SHP77 treated with DMSO at 0.1 percent for 48 hours (cell line): ENCODE measurements at regions not wholly inside any gene's neighbourhood (a gene's known extent, or its start where the extent isn't known, plus 50 kb on each side); places are given as distances from the start of the nearest gene placed in this dataset.
"Not testable (repeated sequence)": the region's sequence is repeated elsewhere in the genome, so short reads cannot be mapped to it uniquely, and the experiment has no call there.

Source experiments
- DNase-seq: peaks from one replicate; lab custom pipeline; 2025; lab: John Stamatoyannopoulos, UW

DNA sequence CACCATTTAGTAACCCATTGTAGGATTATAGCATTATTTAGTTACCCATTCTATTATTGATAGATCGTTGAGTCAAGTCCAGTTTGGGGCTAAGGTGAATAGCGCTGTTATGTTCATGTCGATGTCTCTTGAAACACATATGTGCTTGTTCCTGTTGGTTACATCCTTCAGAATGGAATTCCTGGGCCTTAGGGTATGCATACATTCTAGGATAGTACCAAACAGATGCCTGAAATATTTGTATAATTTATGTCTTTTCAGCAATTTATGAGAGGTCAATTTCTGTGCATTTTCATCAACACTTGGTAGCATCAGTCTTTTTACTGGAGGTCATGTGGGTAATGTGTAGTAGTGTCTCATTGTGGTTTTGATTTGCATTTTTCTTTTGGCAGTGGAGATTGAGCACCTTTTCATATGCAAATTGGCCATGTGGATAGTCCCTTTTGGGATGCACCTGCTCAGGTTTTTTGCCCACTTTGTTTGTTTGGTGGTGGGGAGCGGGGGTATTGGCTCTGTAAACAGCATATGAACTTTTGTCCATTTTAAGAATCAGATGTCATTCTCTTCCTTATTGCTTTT, 104.2 kb downstream of the CDRT15L2 start:
- not testable (repeated sequence) for DNase-seq

DNA sequence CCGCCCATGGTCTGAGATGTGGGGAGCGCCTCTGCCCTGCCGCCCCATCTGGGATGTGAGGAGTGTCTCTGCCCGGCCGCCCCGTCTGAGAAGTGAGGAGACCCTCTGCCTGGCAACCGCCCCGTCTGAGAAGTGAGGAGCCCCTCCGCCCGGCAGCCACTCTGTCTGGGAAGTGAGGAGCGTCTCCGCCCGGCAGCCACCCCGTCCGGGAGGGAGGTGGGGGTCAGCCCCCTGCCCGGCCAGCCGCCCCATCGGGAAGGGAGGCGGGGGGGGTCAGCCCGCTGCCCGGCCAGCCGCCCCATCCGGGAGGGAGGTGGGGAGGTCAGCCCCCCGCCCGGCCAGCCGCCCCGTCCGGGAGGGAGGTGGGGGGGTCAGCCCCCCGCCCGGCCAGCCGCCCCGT, 105.5 kb downstream of the CDRT15L2 start:
- not testable (repeated sequence) for DNase-seq

DNA sequence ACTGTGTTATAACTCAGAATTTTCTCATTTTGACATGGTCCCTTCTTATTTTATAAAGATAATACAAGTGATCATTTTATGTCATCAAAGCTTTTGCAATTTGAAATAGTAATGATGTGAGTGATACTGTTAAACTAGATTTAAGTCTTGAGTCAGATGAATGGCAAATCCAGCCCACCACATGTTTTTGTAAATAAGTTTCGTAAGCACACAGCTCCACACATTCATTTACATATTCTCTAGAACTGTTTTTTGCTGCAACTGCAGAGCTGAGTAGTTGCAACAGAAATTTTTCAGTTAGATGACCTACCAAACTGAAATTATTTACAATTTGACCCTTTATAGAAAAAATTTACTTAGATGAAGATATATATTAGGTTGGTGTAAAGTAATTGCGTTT, 108.1 kb downstream of the CDRT15L2 start:
- DNase-seq: not testable (repeated sequence)

DNA sequence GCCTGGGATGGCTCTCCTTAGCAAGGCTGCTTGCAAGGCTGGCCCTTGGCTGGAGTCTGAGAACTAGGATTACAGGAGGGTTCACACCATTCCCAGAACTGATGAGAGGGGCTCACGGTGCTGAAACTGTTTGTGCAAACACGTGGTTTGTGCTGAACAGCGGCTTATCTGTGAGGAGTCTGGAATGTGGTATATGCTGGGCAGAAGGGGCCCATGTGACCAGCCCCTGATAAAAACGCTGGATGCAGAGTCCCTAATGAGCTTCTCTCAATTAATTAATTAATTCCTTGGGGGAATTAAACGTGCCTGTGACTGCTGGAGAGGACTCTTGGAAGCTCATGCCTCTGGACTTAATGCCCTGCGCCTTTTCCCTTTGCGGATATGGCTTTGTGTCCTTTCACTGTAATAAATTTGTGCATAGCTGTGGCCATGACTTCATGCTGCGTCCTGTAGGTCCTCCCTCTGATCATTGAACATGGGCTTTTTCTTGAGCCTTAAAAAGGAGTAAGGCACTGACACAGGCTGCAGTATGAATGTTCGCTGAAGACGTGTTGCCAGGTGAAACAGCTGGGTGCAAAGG, 109.7 kb downstream of the CDRT15L2 start:
- not testable (repeated sequence) for DNase-seq

DNA sequence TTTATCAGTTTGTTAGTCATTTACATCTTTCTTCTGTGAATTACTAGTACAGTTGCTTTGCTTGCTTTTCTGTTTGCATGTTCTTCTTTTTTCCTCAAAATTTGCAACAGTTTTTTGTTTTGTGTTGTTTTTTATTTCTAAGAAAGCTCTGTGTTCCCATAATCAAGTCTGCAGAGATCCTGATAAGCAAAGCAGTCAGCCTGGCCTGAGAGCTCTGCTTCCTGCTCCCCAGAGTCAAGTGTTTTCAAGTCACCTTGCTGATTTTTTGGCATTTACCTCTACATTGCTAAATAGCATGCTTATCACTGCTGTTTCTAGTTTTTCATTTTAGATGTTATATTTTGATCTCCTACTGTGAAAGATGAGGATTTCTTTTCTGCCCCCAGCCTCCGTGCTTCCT, 113.2 kb downstream of the CDRT15L2 start:
- not testable (repeated sequence) for DNase-seq

DNA sequence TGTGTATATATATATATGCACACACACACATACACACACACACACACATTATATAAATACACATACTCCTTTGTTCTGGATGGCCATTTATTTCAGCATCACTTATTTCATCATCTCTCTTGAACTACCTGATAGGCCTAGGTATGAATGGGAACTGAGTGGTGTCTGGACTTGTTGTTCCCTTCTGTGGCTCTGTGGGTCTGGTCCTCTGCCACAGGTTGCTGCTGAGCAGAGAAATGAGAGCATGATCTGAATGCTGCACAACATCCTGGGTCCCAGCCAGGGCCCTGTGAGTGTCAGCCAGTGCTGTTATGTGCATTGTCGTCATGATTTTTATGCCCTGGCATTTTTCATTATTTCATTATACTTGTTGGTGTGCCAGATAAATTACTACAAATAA, 116.3 kb downstream of the CDRT15L2 start:
- DNase-seq: not testable (repeated sequence)

DNA sequence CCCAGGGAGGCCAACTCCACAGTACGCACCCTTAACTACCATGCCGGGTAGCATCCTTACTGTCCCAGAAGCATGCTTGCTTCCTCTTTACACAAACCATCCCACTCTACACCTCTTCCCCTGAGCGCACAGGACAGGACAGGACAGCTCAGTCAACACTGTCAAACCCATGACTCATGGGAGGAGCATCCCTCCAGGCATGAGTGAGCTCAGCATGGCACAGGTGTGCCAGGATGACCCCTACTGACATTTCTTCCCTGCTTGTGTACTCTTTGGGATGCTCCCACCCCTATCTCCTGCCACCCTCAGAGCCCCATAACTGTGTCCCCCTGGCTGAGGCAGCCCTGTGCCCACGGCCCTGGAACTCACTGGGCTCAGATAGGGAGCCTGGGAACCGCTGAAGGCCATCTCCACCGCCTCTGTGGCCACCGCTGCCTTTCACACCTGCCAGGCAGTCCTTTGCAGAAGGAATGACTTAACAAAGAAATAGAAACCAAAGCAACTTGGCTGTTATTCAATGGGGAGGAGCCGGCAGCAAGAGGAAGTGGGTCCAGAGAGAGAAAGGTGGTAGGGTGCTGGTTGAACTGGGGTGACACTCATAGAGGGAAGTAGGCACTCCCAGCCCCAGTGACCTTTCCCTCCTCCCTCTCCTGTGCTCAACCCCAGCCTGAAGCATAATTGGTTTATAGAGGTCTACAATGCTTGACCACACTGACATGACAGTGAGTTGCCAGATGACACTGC, 119.1 kb downstream of the CDRT15L2 start:
- not testable (repeated sequence) for DNase-seq

DNA sequence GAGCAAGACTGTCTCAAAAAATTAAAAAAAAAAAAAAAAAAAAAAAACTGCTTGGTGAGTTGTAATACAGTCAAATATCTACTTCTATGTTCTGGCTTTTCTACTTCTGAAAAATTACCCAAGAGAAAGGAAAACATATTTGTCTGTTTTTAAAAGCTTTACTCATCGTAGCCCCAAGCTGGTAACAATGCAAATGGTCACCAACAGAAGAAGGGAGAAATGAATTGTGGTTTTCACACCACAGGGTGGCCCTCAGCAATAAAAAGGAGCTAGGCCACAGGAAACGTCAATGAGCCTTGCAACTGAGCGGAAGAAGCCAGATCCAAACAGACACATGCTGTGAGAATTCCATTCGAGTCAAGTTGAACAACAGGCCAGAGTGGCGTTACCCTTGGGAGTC, 121.0 kb downstream of the CDRT15L2 start:
- DNase-seq: not testable (repeated sequence)

DNA sequence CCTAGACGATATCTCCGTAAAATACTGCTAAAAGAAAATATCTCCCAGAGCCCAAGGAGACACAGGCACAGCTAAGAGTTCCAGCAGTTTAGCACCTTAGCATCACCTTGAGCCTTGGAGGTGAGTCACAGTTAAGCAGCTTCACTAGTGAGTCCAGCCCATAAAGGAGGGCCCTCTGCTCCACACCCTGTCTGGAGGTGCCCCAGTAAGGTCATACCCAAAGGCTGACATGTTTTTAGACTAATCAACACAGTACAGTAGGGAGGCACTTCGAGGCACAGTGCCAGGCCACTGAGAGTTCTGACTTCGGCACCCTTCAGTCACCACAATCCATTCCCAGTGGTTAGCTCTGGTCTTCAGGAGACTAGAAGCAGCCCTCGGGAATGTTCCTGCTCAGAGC, 121.8 kb downstream of the CDRT15L2 start:
- not testable (repeated sequence) for DNase-seq

DNA sequence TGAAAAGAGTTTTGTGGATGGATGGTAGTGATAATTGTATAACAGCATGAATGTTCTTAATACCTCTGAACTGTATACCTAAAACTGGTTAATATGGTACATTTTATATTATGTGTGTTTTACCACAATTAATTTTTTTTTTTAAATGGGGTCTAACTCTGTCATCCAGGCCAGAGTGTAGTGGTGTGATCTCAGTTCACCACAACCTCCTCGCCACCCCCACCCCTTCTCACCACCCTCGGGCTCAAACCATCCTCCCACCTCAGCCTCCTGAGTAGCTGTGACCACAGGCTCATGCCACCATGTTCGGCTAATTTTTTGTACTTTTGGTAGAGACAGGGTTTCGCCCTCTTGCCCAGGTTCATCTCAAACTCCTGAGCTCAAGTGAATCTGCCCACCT, 123.2 kb downstream of the CDRT15L2 start:
- DNase-seq: no peak

DNA sequence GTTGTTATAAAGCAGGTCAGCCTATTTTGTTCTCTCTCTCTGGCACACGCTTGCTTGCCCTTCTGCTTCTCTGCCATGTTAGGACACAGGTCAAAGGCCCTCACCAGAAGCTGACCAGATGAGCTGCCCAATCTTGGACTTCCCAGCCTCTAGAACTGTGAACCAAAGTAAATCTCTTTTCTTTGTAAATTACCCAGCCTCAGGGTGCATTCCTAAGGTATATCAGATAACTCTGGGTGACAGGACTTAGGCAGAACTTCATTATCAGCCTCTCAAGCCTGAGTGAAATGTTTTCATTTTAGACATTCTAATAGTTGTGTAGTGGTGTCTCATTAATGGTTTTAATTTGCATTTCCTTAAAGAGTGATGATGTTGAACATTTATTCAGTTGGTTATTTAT, 124.3 kb downstream of the CDRT15L2 start:
- DNase-seq: no peak

DNA sequence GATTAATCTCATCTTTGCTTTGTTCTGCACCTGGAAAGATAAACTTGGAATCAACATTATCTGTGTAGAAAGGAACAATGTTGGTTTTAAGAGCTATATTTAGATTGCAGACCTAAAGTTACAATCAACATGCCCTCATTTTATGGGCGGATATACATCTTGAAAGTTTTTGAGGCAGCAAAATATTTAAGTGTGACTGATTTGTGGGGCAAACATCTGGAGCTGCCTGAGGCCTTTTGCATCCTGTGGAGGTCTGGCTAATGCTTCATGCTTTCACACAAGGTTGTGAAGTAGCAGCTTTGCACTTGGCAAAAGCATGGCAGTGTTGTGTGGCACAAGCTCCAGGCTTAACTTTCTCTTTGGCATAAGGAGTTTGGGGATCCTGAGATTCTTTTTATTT, 125.7 kb downstream of the CDRT15L2 start:
- DNase-seq: not testable (repeated sequence)

DNA sequence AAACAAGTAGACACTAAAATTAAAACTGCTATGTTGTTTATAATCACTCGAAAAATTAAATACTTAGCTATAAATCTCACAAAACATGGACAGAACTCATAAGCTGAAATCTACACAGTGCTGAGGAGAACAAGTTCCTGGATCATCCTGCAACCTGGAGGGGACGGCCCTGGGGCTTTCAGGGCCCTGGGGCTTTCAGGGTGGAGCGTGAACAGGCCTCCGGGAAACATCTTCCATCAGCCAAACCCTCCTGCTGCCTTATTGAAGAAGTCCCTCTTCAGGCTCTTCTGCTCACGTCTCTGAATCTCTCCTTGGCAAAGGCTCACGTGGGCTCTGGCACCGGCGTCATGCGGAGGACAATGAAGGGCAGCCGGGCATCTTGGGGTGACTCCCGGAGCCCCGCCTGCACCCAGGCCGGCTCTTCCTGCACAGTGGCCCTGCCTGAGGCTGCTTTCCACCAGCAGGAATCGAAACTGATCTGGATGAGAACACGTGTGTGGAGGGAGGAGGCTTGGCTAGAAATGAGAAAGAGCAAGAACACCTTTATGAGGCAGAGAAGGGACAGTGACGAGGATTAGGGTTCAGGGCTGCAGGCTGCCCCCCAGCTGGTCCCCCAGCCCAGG, 127.3 kb downstream of the CDRT15L2 start:
- DNase-seq: no peak

DNA sequence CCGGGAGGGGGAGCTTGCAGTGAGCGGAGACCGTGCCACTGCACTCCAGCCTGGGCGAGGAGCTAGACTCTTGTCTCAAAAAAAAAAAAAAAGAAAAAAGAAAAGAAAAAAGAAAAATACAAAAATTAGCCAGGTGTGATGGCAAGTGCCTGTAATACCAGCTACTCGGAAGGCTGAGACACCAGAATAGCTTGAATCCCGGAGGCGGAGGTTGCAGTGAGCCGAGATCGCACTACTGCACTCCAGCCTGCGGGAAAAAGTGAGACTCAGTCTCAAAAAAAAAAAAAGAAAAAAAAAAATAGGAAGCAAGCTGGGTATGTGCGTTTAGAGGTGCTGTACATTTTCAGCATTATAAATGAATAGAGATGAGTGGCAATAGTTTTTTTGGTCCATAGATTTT, 129.3 kb downstream of the CDRT15L2 start:
- DNase-seq: not testable (repeated sequence)

DNA sequence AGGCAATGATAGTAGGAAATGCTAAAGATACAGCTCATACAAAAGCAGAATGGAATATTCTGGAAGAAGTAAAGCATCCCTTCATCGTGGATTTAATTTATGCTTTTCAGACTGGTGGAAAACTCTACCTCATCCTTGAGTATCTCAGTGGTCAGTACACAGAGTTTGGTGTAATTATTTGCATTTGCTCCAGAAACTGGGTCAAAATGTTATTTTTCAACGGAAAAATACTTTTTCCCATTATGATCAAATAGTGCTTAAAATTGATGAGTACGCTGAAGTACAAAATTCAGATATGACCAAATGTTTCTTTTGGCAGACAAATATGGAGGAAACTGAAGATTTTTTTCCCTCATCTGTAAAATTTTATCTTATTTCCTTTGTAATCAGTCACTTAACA, 137.0 kb downstream of the CDRT15L2 start:
- not testable (repeated sequence) for DNase-seq

DNA sequence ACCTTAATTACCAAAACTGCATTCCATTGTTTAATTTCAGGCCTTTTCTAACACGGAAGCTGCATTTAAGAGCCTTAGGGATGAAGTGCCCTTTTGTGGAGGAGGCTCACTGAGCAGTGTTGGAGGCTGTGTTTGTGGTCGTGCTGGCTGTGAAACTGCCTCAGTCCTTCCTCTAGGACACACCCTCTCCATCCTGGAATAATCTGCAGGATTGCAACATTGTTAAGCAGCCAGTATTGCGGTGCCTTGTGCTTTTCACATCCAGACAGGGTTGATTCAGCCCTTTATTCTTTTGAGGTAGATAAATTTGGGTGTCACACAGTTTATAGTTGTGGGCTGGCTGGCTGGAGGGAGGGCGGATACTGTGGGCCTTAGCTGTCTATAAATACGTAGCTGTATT, 141.6 kb downstream of the CDRT15L2 start:
- no peak for DNase-seq

DNA sequence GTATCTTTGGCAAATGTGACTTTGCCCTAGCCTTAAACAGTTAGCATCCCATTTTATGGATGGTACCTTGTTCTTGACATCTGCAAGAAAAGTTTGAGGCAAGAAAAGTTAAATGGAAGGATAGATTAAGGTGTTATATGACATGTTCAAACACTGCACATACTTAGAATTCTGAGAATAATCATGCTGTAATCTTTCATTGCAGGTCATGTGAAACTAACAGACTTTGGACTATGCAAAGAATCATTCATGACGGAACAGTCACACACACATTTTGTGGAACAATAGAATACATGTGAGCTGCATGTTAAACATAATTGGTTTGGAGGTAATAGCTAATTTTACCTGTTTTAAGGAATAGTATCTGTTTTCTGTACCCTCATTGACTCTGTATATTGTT, 144.9 kb downstream of the CDRT15L2 start:
- DNase-seq: not testable (repeated sequence)

DNA sequence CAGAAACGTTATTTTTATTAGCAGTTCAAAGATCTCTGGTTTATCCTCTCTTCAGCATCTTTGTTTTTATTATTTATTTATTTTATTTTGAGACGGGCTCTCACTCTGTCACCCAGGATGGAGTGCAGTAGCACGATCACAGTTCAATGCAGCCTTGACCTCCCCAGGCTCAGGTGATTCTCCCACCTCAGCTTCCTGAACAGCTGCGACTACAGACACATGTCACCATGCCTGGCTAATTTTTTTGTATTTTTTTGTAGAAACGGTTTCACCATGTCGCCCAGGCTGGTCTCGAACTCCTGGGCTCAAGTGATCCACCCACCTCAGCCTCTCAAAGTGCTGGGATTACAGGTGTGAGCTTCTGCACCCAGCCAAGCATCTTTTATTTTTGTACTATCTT, 147.7 kb downstream of the CDRT15L2 start:
- not testable (repeated sequence) for DNase-seq

DNA sequence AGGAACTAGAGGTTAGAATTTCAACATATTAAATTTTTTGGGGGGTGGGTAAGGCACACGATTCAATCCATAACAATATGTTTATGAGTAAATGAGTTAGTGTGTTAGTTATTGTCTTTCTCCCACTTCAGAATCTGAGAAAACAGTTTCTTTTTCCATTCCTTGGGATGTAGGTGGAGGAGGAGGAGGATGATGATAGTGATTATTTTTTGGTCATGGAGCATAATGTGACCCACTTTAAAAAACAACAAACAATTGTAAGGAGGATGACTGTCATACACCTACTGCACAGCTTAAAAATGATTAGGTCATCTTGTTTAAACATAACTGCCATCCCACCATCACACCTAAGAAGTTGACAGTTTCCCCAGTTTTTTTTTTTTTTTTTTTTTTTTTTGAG, 148.7 kb downstream of the CDRT15L2 start:
- no peak for DNase-seq

DNA sequence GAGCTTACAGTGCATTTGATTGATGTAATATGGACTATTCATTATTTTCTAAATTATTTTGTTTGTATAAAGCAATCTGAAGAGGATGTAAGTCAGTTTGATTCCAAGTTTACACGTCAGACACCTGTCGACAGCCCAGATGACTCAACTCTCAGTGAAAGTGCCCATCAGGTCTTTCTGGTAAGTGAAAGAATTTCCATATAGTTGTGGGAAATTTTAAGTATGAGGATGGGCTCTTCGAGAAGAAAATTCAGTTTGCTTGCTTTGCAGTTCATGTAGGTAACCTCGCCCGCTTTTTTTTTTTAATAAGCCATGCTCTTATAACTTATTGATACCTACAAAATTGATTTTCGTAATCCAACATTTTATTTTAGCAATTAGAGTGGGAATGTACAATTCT, 151.6 kb downstream of the CDRT15L2 start:
- DNase-seq: not testable (repeated sequence)

DNA sequence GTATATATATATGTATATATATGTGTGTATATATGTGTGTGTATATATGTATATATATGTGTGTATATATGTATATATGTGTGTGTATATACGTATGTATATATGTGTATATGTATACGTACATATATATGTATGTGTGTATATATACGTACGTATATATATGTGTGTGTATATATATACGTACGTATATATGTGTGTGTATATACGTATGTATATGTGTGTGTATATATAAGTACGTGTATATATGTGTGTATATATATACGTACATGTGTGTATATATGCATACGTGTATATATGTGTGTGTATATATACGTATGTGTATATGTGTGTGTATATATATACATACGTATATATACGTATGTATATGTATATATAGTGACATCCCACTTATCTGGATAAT, 154.4 kb downstream of the CDRT15L2 start:
- DNase-seq: no peak

DNA sequence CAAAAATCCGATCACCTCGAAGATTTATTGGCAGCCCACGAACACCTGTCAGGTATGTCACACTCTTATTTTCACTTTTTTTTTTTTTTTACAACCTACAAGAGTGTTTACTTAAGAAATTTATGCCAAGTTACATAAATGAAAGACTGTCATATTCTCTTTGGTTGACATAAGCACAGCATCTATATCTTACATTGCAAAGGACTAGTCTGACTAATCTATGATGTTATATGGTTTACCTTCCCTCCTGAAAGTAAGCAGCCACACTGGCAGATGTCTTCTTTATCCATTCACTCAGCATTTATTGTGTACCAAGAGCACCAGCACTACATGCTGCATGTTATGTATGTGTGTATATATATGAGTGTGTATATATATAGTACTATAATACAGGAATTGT, 156.3 kb downstream of the CDRT15L2 start:
- DNase-seq: no peak

DNA sequence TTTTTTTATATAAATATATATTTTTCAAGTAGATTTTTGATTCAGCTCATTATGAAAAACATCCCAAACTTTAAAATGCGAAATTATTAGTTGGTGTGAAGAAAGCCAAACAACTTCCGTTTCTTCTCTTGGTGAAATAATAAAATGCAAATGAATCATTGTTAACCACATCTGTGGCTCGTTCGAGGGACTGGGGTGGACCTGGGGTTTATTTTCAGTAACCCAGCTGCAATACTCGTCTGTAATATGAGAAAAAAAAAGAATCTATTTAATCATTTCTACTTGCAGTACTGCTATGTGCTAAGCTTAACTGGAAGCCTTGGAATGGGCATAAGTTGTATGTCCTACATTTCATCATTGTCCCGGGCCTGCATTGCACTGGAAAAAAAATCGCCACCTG, 158.1 kb downstream of the CDRT15L2 start:
- not testable (repeated sequence) for DNase-seq
